GM23338 (cell line): ENCODE measurements at regions not wholly inside any gene's neighbourhood (a gene's known extent, or its start where the extent isn't known, plus 50 kb on each side); places are given as distances from the start of the nearest gene placed in this dataset.

Experiments used
- ATAC-seq: fragments of 200-7000 bp; cut with Tn5 transposase; 3 replicates; pipeline ENCODE4 v1.9.1; 2020
- DNase-seq: peaks from one replicate; pipeline ENCODE4 v3.0.0-alpha.2; 2015; ENCODE audit warnings: low spot score
- H2AFZ ChIP-seq: fragments of 200-600 bp; sonication (generic); 2 replicates; pipeline ENCODE4 v1.8.0; 2016; ENCODE audit warnings: antibody characterized with exemption, mild to moderate bottlenecking, moderate library complexity
- H3F3A ChIP-seq: fragments of 200-600 bp; sonication (generic); replicated peaks from 2 replicates; pipeline ENCODE4 v1.8.0; 2017; ENCODE audit warnings: antibody characterized with exemption, mixed run types, low read depth
- H3K27ac ChIP-seq: fragments of 200-600 bp; sonication (generic); 2 replicates; pipeline ENCODE4 v1.6.1; 2016; ENCODE audit warnings: low read depth
- H3K27me3 ChIP-seq: fragments of 200-600 bp; sonication (generic); 2 replicates; pipeline ENCODE4 v1.8.0; 2016; ENCODE audit warnings: mild to moderate bottlenecking, mixed run types, moderate library complexity; ENCODE audit not compliant: insufficient read depth
- H3K36me3 ChIP-seq: fragments of 200-600 bp; sonication (generic); 2 replicates; pipeline ENCODE4 v1.8.0; 2016; ENCODE audit warnings: mild to moderate bottlenecking; ENCODE audit not compliant: insufficient read depth
- H3K4me1 ChIP-seq: fragments of 200-600 bp; sonication (generic); 2 replicates; pipeline ENCODE4 v1.8.0; 2016; ENCODE audit warnings: mild to moderate bottlenecking, moderate library complexity; ENCODE audit not compliant: insufficient read depth
- H3K4me2 ChIP-seq: fragments of 200-600 bp; sonication (generic); 2 replicates; pipeline ENCODE4 v1.7.1; 2017; ENCODE audit warnings: mixed run types
- H3K4me3 ChIP-seq: fragments of 200-600 bp; sonication (generic); 2 replicates; pipeline ENCODE4 v1.6.1; 2016; ENCODE audit warnings: mixed run types
- H3K79me2 ChIP-seq: fragments of 200-600 bp; sonication (generic); replicated peaks from 2 replicates; pipeline ENCODE4 v1.8.0; 2017; ENCODE audit warnings: mild to moderate bottlenecking; ENCODE audit not compliant: insufficient read depth
- H3K9me2 ChIP-seq: fragments of 200-600 bp; sonication (generic); 2 replicates; pipeline ENCODE4 v1.8.0; 2017; ENCODE audit not compliant: insufficient read depth
- H4K20me1 ChIP-seq: fragments of 200-600 bp; sonication (generic); replicated peaks from 2 replicates; pipeline ENCODE4 v1.8.0; 2017; ENCODE audit warnings: mild to moderate bottlenecking; ENCODE audit not compliant: insufficient read depth
- H3K27ac Mint-ChIP-seq: 2 replicates; pipeline ENCODE4 v1.8.0; 2020; ENCODE audit warnings: inconsistent platforms, mild to moderate bottlenecking, moderate library complexity, mixed read lengths
- H3K27me3 Mint-ChIP-seq: 3 replicates; pipeline ENCODE4 v1.8.0; 2022; ENCODE audit warnings: low read depth, mild to moderate bottlenecking, moderate library complexity, mixed read lengths, inconsistent platforms; ENCODE audit not compliant: insufficient read depth, poor library complexity
- H3K36me3 Mint-ChIP-seq: 3 replicates; pipeline ENCODE4 v1.8.0; 2021; ENCODE audit warnings: low read depth, mild to moderate bottlenecking, inconsistent platforms, moderate library complexity, mixed read lengths
- H3K4me1 Mint-ChIP-seq: 3 replicates; pipeline ENCODE4 v1.8.0; 2020; ENCODE audit warnings: mild to moderate bottlenecking, inconsistent platforms, mixed read lengths
- H3K4me3 Mint-ChIP-seq: 3 replicates; pipeline ENCODE4 v1.8.0; 2021; ENCODE audit warnings: moderate library complexity, mild to moderate bottlenecking, inconsistent platforms, mixed read lengths
- H3K9me3 Mint-ChIP-seq: 3 replicates; pipeline ENCODE4 v1.8.0; 2020; ENCODE audit warnings: moderate library complexity, mild to moderate bottlenecking, inconsistent platforms, mixed read lengths
- CREB1 ChIP-seq: fragments of 250-450 bp; sonication (Bioruptor Pico); IDR thresholded peaks from 2 replicates; pipeline ENCODE4 v1.5.0; 2020; ENCODE audit warnings: low read depth, mild to moderate bottlenecking, moderate library complexity
- EZH2 ChIP-seq: fragments of 200-600 bp; sonication (generic); IDR thresholded peaks from one replicate; pipeline ENCODE4 v1.8.0; 2017; ENCODE audit warnings: antibody characterized with exemption, mild to moderate bottlenecking, low read depth; ENCODE audit not compliant: unreplicated experiment
- EZH2phosphoT487 ChIP-seq: fragments of 200-600 bp; sonication (generic); IDR thresholded peaks from one replicate; pipeline ENCODE4 v1.8.1; 2018; ENCODE audit warnings: antibody characterized with exemption; ENCODE audit not compliant: unreplicated experiment
- POLR2AphosphoS5 ChIP-seq: IDR thresholded peaks from 2 replicates; pipeline ENCODE4 v1.6.1; 2016; ENCODE audit warnings: antibody characterized with exemption, low read depth
- ZNF331 ChIP-seq: fragments of 250-450 bp; sonication (Bioruptor Pico); IDR thresholded peaks from 2 replicates; pipeline ENCODE4 v1.5.0; 2020; ENCODE audit warnings: low read depth, mild to moderate bottlenecking, moderate library complexity
- TF ChIP-seq, protein P1 (sequence below): IDR thresholded peaks from one replicate; pipeline ENCODE4 v1.6.1; 2018; ENCODE audit warnings: antibody characterized with exemption; ENCODE audit not compliant: unreplicated experiment
- TF ChIP-seq, protein P2 (sequence below): IDR thresholded peaks from 2 replicates; pipeline ENCODE4 v1.6.1; 2016; ENCODE audit warnings: antibody characterized with exemption
- TF ChIP-seq, protein P3 (sequence below), 2 experiments: fragments of 200-600 bp in 1 of 2; sonication (generic) in 1 of 2; conservative IDR thresholded peaks; 2 replicates each; pipeline versions ENCODE4 v1.5.1 to v1.6.1; 2016 to 2017; ENCODE audit warnings: antibody characterized with exemption in 2 of 2, low read depth in 2 of 2, mild to moderate bottlenecking in 2 of 2, moderate library complexity in 1 of 2
- TF ChIP-seq, protein P4 (sequence below): fragments of 250-450 bp; sonication (Bioruptor Pico); IDR thresholded peaks from 2 replicates; pipeline ENCODE4 v1.5.0; 2020; ENCODE audit warnings: mild to moderate bottlenecking, moderate library complexity

DNA sequence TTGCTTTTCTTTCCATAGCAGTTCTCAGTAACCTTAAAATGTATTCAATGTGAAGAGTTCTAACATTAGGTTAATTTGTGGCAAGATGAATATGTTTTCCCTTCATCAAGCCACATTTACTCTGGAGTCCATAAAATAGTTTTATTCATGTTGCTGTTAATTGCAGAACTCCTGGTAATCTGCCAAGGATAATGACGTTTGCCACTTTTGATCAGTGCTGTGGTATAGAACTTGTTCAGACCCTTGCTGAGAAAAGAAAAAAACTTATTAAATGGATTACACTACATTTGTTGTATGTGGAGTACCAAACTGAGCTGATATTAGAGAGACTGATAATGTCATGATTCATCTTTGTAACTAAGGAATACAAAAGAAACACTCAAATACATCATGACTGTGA, 212.4 kb upstream of the DMAC1 start (continued):
- TF ChIP-seq, protein P1, sequence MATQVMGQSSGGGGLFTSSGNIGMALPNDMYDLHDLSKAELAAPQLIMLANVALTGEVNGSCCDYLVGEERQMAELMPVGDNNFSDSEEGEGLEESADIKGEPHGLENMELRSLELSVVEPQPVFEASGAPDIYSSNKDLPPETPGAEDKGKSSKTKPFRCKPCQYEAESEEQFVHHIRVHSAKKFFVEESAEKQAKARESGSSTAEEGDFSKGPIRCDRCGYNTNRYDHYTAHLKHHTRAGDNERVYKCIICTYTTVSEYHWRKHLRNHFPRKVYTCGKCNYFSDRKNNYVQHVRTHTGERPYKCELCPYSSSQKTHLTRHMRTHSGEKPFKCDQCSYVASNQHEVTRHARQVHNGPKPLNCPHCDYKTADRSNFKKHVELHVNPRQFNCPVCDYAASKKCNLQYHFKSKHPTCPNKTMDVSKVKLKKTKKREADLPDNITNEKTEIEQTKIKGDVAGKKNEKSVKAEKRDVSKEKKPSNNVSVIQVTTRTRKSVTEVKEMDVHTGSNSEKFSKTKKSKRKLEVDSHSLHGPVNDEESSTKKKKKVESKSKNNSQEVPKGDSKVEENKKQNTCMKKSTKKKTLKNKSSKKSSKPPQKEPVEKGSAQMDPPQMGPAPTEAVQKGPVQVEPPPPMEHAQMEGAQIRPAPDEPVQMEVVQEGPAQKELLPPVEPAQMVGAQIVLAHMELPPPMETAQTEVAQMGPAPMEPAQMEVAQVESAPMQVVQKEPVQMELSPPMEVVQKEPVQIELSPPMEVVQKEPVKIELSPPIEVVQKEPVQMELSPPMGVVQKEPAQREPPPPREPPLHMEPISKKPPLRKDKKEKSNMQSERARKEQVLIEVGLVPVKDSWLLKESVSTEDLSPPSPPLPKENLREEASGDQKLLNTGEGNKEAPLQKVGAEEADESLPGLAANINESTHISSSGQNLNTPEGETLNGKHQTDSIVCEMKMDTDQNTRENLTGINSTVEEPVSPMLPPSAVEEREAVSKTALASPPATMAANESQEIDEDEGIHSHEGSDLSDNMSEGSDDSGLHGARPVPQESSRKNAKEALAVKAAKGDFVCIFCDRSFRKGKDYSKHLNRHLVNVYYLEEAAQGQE, result no peak
- TF ChIP-seq, protein P2, sequence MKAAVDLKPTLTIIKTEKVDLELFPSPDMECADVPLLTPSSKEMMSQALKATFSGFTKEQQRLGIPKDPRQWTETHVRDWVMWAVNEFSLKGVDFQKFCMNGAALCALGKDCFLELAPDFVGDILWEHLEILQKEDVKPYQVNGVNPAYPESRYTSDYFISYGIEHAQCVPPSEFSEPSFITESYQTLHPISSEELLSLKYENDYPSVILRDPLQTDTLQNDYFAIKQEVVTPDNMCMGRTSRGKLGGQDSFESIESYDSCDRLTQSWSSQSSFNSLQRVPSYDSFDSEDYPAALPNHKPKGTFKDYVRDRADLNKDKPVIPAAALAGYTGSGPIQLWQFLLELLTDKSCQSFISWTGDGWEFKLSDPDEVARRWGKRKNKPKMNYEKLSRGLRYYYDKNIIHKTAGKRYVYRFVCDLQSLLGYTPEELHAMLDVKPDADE, result no peak
- TF ChIP-seq, protein P3, sequence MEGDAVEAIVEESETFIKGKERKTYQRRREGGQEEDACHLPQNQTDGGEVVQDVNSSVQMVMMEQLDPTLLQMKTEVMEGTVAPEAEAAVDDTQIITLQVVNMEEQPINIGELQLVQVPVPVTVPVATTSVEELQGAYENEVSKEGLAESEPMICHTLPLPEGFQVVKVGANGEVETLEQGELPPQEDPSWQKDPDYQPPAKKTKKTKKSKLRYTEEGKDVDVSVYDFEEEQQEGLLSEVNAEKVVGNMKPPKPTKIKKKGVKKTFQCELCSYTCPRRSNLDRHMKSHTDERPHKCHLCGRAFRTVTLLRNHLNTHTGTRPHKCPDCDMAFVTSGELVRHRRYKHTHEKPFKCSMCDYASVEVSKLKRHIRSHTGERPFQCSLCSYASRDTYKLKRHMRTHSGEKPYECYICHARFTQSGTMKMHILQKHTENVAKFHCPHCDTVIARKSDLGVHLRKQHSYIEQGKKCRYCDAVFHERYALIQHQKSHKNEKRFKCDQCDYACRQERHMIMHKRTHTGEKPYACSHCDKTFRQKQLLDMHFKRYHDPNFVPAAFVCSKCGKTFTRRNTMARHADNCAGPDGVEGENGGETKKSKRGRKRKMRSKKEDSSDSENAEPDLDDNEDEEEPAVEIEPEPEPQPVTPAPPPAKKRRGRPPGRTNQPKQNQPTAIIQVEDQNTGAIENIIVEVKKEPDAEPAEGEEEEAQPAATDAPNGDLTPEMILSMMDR (conservative IDR thresholded peaks at IDR 0.05; ENCODE audit: low read depth in 2 of 2), result no peak
- TF ChIP-seq EZH2 (no peak), ZNF331 (CRISPR knock-in tag) (no peak), CREB1 (CRISPR knock-in tag) (no peak)

DNA sequence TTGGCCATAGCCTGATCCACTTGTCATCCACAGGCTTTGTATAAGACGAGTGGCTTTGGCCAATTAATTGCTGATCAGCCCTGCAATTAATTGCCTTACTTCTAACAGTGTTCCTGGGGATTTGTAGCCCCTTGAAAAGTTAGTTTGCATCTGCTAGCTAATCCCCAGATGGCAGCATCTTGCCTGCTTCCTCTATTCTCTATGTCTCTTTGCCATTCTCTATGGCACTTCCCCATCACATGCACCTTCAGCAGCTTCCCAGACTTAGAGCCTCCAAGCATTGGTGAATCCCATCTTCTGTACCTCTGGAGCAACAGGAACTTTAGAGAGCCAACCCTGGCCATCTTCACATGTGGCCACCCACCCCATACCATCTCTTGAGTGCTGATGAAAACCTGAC, 197.0 kb upstream of the DMAC1 start:
- ATAC-seq, result no peak
- no peak overlapping the region for H2AFZ ChIP-seq
- Mint-ChIP-seq H3K4me3 (no peak overlapping the region), H3K36me3 (no peaks in the 10 kb centered on the region), H3K27me3 (no peaks in the 10 kb centered on the region), H3K27ac (no peak overlapping the region; the same call in 1 of the 2 replicates), H3K9me3 (no peaks in the 10 kb centered on the region), H3K4me1 (no peaks in the 10 kb centered on the region)
- no peaks in the 10 kb centered on the region for H3K79me2 ChIP-seq
- H3K27me3 ChIP-seq, result no peaks in the 10 kb centered on the region
- H3K4me3 ChIP-seq, result no peak overlapping the region
- H3K27ac ChIP-seq, result no peak overlapping the region
- no peak for DNase-seq
- no peaks in the 10 kb centered on the region for H3K36me3 ChIP-seq
- H3K9me2 ChIP-seq, result no peaks in the 10 kb centered on the region
- no peak overlapping the region for H3K4me2 ChIP-seq
- no peaks in the 10 kb centered on the region for H3F3A ChIP-seq
- no peaks in the 10 kb centered on the region for H3K4me1 ChIP-seq
- no peaks in the 10 kb centered on the region for H4K20me1 ChIP-seq
- TF ChIP-seq POLR2AphosphoS5 (no peak), ZNF331 (CRISPR knock-in tag) (no peak), EZH2 (no peak), CREB1 (CRISPR knock-in tag) (no peak), EZH2phosphoT487 (no peak)
- TF ChIP-seq, protein P4, sequence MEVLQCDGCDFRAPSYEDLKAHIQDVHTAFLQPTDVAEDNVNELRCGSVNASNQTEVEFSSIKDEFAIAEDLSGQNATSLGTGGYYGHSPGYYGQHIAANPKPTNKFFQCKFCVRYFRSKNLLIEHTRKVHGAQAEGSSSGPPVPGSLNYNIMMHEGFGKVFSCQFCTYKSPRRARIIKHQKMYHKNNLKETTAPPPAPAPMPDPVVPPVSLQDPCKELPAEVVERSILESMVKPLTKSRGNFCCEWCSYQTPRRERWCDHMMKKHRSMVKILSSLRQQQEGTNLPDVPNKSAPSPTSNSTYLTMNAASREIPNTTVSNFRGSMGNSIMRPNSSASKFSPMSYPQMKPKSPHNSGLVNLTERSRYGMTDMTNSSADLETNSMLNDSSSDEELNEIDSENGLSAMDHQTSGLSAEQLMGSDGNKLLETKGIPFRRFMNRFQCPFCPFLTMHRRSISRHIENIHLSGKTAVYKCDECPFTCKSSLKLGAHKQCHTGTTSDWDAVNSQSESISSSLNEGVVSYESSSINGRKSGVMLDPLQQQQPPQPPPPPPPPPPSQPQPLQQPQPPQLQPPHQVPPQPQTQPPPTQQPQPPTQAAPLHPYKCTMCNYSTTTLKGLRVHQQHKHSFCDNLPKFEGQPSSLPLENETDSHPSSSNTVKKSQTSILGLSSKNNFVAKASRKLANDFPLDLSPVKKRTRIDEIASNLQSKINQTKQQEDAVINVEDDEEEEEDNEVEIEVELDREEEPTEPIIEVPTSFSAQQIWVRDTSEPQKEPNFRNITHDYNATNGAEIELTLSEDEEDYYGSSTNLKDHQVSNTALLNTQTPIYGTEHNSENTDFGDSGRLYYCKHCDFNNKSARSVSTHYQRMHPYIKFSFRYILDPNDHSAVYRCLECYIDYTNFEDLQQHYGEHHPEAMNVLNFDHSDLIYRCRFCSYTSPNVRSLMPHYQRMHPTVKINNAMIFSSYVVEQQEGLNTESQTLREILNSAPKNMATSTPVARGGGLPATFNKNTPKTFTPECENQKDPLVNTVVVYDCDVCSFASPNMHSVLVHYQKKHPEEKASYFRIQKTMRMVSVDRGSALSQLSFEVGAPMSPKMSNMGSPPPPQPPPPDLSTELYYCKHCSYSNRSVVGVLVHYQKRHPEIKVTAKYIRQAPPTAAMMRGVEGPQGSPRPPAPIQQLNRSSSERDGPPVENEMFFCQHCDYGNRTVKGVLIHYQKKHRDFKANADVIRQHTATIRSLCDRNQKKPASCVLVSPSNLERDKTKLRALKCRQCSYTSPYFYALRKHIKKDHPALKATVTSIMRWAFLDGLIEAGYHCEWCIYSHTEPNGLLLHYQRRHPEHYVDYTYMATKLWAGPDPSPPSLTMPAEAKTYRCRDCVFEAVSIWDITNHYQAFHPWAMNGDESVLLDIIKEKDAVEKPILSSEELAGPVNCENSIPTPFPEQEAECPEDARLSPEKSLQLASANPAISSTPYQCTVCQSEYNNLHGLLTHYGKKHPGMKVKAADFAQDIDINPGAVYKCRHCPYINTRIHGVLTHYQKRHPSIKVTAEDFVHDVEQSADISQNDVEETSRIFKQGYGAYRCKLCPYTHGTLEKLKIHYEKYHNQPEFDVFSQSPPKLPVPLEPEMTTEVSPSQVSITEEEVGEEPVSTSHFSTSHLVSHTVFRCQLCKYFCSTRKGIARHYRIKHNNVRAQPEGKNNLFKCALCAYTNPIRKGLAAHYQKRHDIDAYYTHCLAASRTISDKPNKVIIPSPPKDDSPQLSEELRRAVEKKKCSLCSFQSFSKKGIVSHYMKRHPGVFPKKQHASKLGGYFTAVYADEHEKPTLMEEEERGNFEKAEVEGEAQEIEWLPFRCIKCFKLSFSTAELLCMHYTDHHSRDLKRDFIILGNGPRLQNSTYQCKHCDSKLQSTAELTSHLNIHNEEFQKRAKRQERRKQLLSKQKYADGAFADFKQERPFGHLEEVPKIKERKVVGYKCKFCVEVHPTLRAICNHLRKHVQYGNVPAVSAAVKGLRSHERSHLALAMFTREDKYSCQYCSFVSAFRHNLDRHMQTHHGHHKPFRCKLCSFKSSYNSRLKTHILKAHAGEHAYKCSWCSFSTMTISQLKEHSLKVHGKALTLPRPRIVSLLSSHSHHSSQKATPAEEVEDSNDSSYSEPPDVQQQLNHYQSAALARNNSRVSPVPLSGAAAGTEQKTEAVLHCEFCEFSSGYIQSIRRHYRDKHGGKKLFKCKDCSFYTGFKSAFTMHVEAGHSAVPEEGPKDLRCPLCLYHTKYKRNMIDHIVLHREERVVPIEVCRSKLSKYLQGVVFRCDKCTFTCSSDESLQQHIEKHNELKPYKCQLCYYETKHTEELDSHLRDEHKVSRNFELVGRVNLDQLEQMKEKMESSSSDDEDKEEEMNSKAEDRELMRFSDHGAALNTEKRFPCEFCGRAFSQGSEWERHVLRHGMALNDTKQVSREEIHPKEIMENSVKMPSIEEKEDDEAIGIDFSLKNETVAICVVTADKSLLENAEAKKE (CRISPR knock-in tag), result no peak
- TF ChIP-seq, protein P3 (conservative IDR thresholded peaks at IDR 0.05; ENCODE audit: low read depth in 2 of 2), result no peak
